ENCODE measurements at regions not wholly inside any gene's neighbourhood (a gene's known extent, or its start where the extent isn't known, plus 50 kb on each side); places are given as distances from the start of the nearest gene placed in this dataset.

DNA sequence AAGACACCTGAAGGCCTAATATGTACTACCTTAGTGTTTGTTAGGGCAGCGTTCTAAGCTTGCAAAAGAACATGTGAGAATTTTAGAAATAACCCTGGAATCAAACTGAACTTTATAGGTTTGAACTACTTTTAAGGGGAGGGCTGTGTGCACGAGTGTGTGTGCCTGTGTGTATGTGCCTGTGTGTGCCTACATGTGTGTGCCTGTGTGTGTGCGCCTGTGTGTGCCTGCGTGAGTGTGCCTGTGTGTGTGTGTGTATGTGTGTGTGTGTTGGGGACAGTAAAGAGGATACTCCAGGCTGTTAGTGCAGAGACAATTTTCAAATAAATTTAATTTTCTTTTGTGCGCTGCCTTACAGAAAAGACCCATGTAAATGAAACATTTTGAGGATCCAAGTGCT, 68.1 kb upstream of the WDR11 start:
- TF ChIP-seq, protein P1, sequence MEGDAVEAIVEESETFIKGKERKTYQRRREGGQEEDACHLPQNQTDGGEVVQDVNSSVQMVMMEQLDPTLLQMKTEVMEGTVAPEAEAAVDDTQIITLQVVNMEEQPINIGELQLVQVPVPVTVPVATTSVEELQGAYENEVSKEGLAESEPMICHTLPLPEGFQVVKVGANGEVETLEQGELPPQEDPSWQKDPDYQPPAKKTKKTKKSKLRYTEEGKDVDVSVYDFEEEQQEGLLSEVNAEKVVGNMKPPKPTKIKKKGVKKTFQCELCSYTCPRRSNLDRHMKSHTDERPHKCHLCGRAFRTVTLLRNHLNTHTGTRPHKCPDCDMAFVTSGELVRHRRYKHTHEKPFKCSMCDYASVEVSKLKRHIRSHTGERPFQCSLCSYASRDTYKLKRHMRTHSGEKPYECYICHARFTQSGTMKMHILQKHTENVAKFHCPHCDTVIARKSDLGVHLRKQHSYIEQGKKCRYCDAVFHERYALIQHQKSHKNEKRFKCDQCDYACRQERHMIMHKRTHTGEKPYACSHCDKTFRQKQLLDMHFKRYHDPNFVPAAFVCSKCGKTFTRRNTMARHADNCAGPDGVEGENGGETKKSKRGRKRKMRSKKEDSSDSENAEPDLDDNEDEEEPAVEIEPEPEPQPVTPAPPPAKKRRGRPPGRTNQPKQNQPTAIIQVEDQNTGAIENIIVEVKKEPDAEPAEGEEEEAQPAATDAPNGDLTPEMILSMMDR (IDR thresholded peaks at IDR 0.05) = no peak
- TF ChIP-seq POLR2A (IDR thresholded peaks at IDR 0.05) = no peak

DNA sequence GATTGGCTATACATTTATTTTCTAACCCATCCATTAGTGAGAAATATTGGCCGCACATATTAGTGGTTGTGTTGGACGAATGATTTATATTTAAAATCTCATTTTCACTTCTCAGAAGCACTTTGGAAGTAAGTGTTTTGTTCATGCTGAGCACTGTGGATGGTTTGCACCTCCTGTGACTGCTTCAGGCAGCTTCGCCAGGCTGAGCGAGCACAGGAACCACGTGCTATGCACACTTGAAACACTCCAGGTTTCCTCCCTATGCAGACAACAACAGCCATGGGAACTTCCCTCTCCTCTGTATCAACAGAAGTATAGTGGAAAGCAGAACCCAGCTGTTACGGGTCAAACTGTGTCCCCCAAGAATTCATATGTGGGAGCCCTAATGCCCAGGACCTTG, 67.3 kb upstream of the WDR11 start:
- WGBS, 2 donors = 69 to 85% methylated on average over 5 to 6 of the region's 6 CpGs
- Histone ChIP-seq H3K27ac (no peak overlapping the region), H3K27me3 (peaks cover 0 to 4% (median 0%) of the 10 kb centered on the region in 4 donors), H3K4me3 (no peak overlapping the region), H3K9me3 (no peaks in the 10 kb centered on the region), H3K4me1 (no peaks in the 10 kb centered on the region), H3K36me3 (no peaks in the 10 kb centered on the region)
- DNase-seq = no peak
- intact Hi-C loops (cut with DNase I) = no loop called here
- TF ChIP-seq POLR2A (IDR thresholded peaks at IDR 0.05) = no peak
- TF ChIP-seq, protein P1 (IDR thresholded peaks at IDR 0.05) = no peak

More for the DNA sequence above, 68.1 kb upstream of the WDR11 start:
- Histone ChIP-seq H3K4me1 (no peaks in the 10 kb centered on the region), H3K27me3 (peaks cover 0 to 4% (median 0%) of the 10 kb centered on the region in 4 donors), H3K9me3 (no peaks in the 10 kb centered on the region), H3K27ac (no peak overlapping the region), H3K36me3 (no peaks in the 10 kb centered on the region), H3K4me3 (no peak overlapping the region)
- intact Hi-C loops (cut with DNase I) = no loop called here
- DNase-seq = no peak
- WGBS, 2 donors = 63 to 67% methylated on average over 5 of the region's 5 CpGs

DNA sequence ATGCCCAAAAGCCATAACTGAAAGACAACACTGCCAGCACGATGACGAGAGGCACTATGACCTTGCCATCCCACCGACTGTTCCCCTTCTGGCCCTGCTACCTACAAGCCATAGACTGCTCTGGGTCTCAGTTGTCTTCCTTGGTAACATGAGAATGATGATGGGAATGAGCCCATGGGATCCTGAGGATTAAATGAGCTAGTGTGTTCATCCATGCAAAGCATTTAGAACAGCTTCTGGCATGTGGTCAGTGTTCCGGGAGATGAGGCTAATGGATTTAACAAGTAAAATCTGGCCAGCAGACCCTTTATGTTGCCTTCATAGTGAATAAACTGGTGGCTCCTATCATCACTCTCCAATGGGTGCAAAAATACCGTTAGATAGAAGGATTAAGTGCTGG, 62.4 kb upstream of the WDR11 start:
- no peak overlapping the region for H3K4me3 ChIP-seq
- no peaks in the 10 kb centered on the region for H3K9me3 ChIP-seq
- no peak for TF ChIP-seq POLR2A (IDR thresholded peaks at IDR 0.05)
- TF ChIP-seq, protein P1 (IDR thresholded peaks at IDR 0.05) = no peak
- no peaks in the 10 kb centered on the region for H3K4me1 ChIP-seq
- DNase-seq = no peak
- H3K36me3 ChIP-seq = no peaks in the 10 kb centered on the region
- H3K27ac ChIP-seq = no peak overlapping the region
- WGBS, 2 donors = 73 to 84% methylated on average over 5 of the region's 5 CpGs
- no peaks in the 10 kb centered on the region for H3K27me3 ChIP-seq
- intact Hi-C loops (cut with DNase I) = no loop called here

DNA sequence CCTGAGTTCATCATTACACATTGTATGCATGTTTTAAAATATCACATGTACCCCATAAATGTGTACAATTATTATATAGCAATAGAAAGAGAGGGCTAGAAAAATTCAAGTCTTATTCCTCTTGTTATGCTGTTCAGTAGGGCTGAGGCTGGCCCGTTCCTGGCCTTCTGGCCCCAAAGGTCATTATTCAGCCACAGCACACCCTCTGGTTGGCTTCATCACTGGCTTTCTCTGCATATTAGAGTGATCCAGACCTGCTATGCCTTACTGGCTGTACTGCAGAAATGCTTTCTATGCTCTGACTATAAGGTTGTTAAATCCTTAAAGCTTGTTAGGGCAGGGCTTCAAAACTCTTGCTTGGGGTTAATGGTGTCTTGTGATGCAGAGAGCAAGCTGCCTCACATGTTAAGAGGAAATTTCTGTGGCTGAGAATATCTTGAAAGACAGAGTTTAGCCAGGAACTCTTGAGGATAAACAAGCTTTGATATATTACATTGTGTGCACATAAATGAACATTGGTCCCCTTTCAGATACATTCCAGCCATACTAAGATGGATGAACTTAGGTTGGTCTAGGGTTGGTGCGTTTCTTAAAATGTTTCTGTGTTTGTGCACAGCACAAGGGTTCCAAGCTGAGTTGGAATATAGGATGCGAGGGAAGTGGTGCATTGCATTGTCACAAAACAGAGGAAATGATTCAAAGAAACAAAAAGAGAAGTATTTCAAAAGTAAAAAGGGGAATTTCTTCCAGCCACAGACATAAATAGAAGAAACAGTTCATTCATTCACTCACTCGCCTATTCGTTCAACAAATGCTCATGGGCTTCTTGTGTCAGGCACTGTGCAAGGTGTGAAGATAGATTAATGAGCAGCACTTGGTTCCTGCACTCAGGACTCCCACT, 61.6 kb upstream of the WDR11 start:
- 45 to 56% methylated on average over 5 of the region's 5 CpGs for WGBS, 2 donors
- intact Hi-C loops (cut with DNase I) = no loop called here
- H3K4me1 ChIP-seq = no peaks in the 10 kb centered on the region
- no peaks in the 10 kb centered on the region for H3K9me3 ChIP-seq
- DNase-seq = no peak
- H3K4me3 ChIP-seq = no peak overlapping the region
- TF ChIP-seq, protein P1 (IDR thresholded peaks at IDR 0.05) = no peak
- no peak for TF ChIP-seq POLR2A (IDR thresholded peaks at IDR 0.05)
- no peaks in the 10 kb centered on the region for H3K36me3 ChIP-seq
- no peak overlapping the region for H3K27ac ChIP-seq
- no peaks in the 10 kb centered on the region for H3K27me3 ChIP-seq

DNA sequence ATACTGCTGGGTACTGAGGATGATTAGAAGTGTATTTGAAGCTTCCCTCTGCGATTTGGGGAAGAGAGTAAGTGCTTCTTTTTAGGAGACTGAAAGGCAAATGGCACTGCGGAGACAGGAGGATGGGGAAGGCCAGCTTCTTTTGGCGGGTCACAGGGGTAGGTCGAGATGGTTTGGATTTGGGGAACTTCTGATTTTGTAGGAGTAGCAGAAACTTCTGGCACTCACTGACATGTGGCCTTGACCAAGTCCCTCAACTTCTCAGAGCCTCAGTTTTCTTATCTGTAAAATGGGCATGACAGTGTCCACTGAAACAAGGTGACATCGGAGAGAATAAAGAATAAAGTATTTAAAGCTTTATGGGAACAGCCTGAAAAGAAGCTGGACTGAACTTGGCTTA, 59.8 kb upstream of the WDR11 start:
- Histone ChIP-seq H3K9me3 (no peaks in the 10 kb centered on the region), H3K27ac (no peak overlapping the region), H3K4me1 (no peaks in the 10 kb centered on the region), H3K27me3 (no peaks in the 10 kb centered on the region), H3K4me3 (no peak overlapping the region), H3K36me3 (no peaks in the 10 kb centered on the region)
- intact Hi-C loops (cut with DNase I) = no loop called here
- no peak for TF ChIP-seq POLR2A (IDR thresholded peaks at IDR 0.05)
- TF ChIP-seq, protein P1 (IDR thresholded peaks at IDR 0.05) = no peak
- 74 to 77% methylated on average over 5 of the region's 5 CpGs for WGBS, 2 donors
- DNase-seq = no peak

Data from esophagus squamous epithelium (tissue), 5 donors.